HL-60 (cell line): ENCODE measurements at regions not wholly inside any gene's neighbourhood (a gene's known extent, or its start where the extent isn't known, plus 50 kb on each side); places are given as distances from the start of the nearest gene placed in this dataset.

ENCODE experiments used
- DNase-seq, 2 experiments: peaks; one replicate each; pipeline ENCODE4 v3.0.0-alpha.2; 2010 to 2020; ENCODE audit warnings: low read depth in 1 of 2, low spot score in 1 of 2
- H3K27ac ChIP-seq: fragments of 250-450 bp; sonication (Bioruptor Pico); replicated peaks from 2 replicates; pipeline ENCODE4 v1.5.1; 2020; ENCODE audit warnings: mild to moderate bottlenecking, moderate library complexity
- H3K27me3 ChIP-seq: fragments of 250-450 bp; sonication (Bioruptor Pico); 2 replicates; pipeline ENCODE4 v1.5.1; 2021; ENCODE audit warnings: mild to moderate bottlenecking, moderate library complexity; ENCODE audit not compliant: insufficient read depth, poor library complexity, severe bottlenecking
- H3K4me3 ChIP-seq: replicated peaks from 2 replicates; pipeline ENCODE4 v1.5.1; 2011; ENCODE audit warnings: mild to moderate bottlenecking, control low read depth, low read length; ENCODE audit not compliant: insufficient read depth
- CTCF ChIP-seq: IDR thresholded peaks from one replicate; pipeline ENCODE4 v1.5.1; 2011; ENCODE audit warnings: low read length, control low read depth, inconsistent platforms; ENCODE audit not compliant: insufficient read depth
- GABPA ChIP-seq: IDR thresholded peaks from 2 replicates; pipeline ENCODE4 v1.6.1; 2012; ENCODE audit warnings: low read depth
- POLR2AphosphoS5 ChIP-seq: IDR thresholded peaks from 2 replicates; pipeline ENCODE4 v1.6.1; 2012; ENCODE audit warnings: low read depth
- SPI1 ChIP-seq: IDR thresholded peaks from 2 replicates; pipeline ENCODE4 v1.6.1; 2012; ENCODE audit warnings: low read depth, mild to moderate bottlenecking, borderline replicate concordance
- TF ChIP-seq, protein P1 (sequence below): IDR thresholded peaks from 2 replicates; pipeline ENCODE4 v1.6.1; 2012; ENCODE audit warnings: low read depth; ENCODE audit not compliant: insufficient replicate concordance

DNA sequence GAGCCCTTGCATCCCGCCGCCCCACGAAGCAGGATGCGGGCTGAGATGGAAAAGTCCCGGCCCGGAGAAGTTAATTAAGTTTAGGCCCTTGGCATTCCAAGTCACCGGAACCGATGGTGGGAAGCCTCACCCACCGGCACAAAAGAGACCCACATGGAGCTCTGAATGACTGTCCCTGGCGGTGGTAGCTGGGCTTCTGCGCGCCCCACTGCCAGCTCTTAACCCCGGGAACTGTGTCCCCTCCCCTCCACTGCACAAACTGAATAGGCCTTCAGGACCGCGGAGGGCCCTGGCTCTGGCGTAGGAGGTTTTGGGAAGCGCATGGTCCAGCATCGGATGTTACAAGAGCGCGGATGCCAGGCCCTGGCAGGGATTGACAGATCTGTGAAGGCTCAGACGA lies 291.1 kb upstream of the TUT7 start:
- no peak for DNase-seq
- Histone ChIP-seq H3K27me3 (no peaks in the 10 kb centered on the region), H3K4me3 (no peak overlapping the region), H3K27ac (no peak overlapping the region)
- TF ChIP-seq SPI1 (no peak), CTCF (no peak), GABPA (no peak), POLR2AphosphoS5 (no peak)
- TF ChIP-seq, protein P1, sequence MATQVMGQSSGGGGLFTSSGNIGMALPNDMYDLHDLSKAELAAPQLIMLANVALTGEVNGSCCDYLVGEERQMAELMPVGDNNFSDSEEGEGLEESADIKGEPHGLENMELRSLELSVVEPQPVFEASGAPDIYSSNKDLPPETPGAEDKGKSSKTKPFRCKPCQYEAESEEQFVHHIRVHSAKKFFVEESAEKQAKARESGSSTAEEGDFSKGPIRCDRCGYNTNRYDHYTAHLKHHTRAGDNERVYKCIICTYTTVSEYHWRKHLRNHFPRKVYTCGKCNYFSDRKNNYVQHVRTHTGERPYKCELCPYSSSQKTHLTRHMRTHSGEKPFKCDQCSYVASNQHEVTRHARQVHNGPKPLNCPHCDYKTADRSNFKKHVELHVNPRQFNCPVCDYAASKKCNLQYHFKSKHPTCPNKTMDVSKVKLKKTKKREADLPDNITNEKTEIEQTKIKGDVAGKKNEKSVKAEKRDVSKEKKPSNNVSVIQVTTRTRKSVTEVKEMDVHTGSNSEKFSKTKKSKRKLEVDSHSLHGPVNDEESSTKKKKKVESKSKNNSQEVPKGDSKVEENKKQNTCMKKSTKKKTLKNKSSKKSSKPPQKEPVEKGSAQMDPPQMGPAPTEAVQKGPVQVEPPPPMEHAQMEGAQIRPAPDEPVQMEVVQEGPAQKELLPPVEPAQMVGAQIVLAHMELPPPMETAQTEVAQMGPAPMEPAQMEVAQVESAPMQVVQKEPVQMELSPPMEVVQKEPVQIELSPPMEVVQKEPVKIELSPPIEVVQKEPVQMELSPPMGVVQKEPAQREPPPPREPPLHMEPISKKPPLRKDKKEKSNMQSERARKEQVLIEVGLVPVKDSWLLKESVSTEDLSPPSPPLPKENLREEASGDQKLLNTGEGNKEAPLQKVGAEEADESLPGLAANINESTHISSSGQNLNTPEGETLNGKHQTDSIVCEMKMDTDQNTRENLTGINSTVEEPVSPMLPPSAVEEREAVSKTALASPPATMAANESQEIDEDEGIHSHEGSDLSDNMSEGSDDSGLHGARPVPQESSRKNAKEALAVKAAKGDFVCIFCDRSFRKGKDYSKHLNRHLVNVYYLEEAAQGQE = no peak

DNA sequence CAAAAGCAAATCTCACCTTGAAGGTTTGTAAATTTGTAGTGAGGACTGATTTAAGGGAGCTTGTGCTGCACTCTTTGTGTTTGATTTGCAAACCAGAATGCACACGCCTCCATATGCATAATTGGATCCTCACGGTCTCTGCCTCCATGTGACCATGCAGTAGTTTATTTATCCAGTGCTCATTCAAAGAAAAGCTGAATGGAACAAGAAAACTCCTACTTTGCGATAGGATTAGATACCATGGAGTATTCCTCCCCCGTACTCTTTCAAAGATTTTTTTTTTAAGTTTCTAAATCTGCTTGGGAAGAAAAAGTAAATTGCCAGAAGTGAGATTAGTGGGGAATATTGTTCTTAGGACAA lies 290.4 kb upstream of the TUT7 start:
- TF ChIP-seq SPI1 (no peak), CTCF (no peak), GABPA (no peak), POLR2AphosphoS5 (no peak)
- TF ChIP-seq, protein P1 = no peak
- Histone ChIP-seq H3K4me3 (no peak overlapping the region), H3K27ac (no peak overlapping the region)

DNA sequence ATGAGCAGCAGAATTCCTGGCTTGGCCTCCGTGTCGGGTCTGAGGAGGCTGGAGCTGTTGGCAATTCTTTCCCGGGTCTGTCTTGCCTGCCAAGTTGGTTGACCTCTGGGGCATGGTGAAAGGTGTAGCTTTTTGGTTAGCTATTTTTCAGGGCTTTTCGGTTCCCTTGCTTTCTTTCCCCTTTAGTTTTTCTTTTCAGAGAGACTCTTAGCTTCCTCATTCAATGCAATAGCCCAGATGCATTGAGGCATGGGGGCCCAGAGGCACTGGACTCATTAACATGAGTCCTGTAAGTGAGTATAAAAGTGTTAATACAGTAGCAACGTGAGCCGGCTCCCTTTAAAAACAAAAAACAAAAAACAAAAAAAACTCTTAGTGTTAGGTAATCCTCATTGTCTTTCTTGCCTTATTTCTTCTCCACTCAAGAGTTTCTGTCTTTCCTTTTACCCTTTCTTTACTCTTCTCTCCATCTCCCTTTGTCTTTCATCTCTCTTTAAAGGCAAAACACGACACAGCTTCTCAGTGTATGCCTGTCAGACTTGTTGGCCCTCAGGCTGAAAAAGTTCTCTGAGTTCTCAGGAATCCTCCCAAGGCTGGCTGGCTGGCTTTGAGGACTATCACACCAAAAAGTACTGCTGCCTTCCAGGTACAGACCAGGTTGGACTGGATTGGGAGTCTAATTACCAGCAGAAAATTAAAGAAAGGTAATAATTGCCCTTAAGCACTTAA lies 289.9 kb upstream of the TUT7 start:
- DNase-seq = no peak
- no peaks in the 10 kb centered on the region for H3K27me3 ChIP-seq
- H3K4me3 ChIP-seq = no peak overlapping the region
- TF ChIP-seq SPI1 = no peak
- TF ChIP-seq, protein P1 = no peak
- TF ChIP-seq CTCF = no peak
- TF ChIP-seq POLR2AphosphoS5 = no peak
- TF ChIP-seq GABPA = no peak
- H3K27ac ChIP-seq = no peak overlapping the region

More for the DNA sequence above, 290.4 kb upstream of the TUT7 start:
- no peaks in the 10 kb centered on the region for H3K27me3 ChIP-seq
- DNase-seq = no peak
